GM12875 (cell line): ENCODE measurements at regions not wholly inside any gene's neighbourhood (a gene's known extent, or its start where the extent isn't known, plus 50 kb on each side); places are given as distances from the start of the nearest gene placed in this dataset.
"Not testable (repeated sequence)": the region's sequence is repeated elsewhere in the genome, so short reads cannot be mapped to it uniquely, and the experiment has no call there.

Experiments
- H3K4me3 ChIP-seq: one replicate; pipeline ENCODE4 v1.5.1; 2011; ENCODE audit warnings: low read depth, low read length, control low read depth
- TF ChIP-seq, protein P1 (sequence below): IDR thresholded peaks from 2 replicates; pipeline ENCODE4 v1.5.1; 2011; ENCODE audit warnings: low read depth, mild to moderate bottlenecking, control low read depth, inconsistent platforms, low read length, moderate library complexity, borderline replicate concordance; ENCODE audit not compliant: insufficient read depth

DNA sequence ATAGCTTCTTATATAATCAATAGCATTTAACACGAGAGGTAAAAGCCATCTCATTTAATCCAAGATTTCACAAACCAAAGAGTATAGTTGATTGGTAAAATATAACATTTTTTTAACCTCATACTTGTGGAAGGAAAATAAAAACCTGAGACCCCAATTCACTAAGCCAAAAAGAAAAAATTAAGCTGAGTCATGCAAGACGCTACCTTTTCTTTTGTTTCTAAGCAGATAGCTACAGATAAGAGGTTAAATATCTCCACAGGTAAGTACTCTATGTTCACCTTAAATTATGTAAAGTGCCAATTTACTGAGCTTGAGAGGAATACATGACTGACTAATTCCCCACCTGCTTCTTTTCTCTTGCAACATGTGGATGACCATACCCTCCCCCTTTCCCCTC lies 656.4 kb downstream of the MECOM start:
- TF ChIP-seq, protein P1, sequence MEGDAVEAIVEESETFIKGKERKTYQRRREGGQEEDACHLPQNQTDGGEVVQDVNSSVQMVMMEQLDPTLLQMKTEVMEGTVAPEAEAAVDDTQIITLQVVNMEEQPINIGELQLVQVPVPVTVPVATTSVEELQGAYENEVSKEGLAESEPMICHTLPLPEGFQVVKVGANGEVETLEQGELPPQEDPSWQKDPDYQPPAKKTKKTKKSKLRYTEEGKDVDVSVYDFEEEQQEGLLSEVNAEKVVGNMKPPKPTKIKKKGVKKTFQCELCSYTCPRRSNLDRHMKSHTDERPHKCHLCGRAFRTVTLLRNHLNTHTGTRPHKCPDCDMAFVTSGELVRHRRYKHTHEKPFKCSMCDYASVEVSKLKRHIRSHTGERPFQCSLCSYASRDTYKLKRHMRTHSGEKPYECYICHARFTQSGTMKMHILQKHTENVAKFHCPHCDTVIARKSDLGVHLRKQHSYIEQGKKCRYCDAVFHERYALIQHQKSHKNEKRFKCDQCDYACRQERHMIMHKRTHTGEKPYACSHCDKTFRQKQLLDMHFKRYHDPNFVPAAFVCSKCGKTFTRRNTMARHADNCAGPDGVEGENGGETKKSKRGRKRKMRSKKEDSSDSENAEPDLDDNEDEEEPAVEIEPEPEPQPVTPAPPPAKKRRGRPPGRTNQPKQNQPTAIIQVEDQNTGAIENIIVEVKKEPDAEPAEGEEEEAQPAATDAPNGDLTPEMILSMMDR, result no peak
- no peak overlapping the region for H3K4me3 ChIP-seq

DNA sequence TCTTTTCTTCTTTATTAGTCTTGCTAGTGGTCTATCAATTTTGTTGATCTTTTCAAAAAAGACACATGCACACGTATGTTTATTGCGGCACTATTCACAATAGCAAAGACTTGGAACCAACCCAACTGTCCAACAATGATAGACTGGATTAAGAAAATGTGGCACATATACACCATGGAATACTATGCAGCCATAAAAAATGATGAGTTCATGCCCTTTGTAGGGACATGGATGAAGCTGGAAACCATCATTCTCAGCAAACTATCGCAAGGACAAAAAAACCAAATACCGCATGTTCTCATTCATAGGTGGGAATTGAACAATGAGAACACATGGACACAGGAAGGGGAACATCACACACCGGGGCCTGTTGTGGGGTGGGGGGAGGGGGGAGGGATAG lies 657.1 kb downstream of the MECOM start:
- H3K4me3 ChIP-seq, result not testable (repeated sequence)

DNA sequence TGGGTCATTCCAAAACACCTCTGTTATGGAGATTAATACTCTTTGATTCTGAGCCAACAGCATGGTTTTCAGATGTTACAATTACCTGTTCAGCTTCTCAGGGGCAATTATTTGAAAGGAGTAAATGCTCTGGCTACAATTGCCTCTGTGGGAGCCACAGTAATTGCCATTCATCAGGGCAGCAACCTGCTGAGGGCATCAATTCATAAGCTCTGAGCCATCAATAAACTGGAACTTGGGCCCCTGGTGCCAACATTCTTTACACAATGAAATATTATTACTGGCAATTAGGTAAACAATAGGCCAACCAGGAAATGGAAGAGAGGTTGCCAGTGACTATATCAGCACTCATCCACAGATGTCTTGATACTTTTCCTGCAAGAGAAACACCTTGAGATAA lies 660.8 kb downstream of the MECOM start:
- no peak overlapping the region for H3K4me3 ChIP-seq
- TF ChIP-seq, protein P1, result no peak

DNA sequence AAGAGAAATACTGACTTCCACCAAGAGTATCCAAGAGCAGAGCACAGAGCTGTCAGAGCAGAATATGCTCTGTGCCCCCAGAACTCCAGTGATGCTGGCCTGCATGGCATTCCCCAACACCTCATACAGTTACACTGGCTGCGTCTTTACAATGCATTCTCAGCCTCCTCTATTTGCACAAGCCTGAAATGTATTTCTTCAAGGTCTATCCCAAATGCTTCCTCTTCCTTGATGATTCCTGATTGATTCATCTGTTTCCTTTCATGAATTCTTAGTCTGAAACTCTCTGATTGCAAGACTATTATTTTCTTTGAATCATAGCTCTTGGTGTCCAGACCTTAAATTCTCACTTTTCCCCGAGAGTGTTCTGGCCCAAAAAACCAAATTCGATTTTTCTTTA lies 664.7 kb downstream of the MECOM start:
- TF ChIP-seq, protein P1, result no peak
- H3K4me3 ChIP-seq, result no peak overlapping the region

DNA sequence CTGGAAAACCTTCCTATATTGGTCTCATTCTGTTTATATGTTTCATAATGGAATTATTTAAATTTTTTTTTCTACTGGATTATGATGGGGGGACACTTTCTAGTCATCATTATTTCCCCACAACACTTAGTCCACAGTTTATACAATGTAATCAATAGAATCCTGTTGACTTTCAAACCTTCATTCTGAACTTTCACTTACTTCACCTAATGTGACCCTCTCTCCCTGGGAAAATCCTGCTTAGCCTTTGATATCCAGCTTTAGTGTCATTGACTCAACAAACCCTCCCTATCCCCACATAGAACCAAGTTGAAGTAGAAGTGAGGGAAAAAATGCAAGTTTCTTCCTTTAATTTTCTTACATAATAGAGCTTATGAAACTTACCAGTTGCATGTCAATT lies 666.0 kb downstream of the MECOM start:
- H3K4me3 ChIP-seq, result no peak overlapping the region
- TF ChIP-seq, protein P1, result no peak

DNA sequence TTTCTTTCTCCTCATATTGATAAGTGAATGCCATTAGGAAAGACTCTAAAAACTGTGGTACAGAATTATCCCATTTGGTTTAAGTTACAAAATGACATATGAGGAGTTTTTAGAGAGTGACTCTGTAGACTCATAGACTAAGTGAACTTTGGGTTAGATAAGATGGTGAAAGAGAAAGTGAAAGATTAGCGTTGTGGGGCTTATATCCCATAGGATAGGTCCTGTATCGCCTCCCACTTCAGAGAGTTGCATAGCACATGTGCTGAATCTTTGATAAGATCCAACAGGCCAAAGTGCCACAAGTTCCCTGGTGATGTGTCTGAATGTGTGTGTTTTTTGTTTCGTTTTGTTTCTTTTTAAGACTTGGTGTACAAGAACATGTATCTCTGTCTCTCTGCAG lies 666.9 kb downstream of the MECOM start:
- TF ChIP-seq, protein P1, result no peak
- H3K4me3 ChIP-seq, result no peak overlapping the region

DNA sequence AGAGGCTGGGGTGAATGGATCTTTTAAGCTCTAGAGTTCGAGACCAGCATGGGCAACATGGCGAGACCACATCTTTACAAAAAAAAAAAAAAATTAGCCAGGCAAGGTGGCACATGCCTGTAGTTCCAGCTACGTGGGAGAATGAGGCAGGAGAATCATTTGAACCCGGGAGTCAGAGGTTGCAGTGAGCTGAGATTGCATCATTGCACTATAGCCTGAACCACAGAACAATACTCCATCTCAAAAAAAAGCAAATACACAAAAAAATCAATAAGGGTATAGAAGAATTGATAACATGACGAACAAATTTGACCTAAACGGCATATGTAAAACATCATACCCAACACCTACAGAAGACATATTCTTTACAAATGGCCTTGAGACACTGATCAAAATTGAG lies 668.4 kb downstream of the MECOM start:
- TF ChIP-seq, protein P1, result no peak
- no peak overlapping the region for H3K4me3 ChIP-seq

DNA sequence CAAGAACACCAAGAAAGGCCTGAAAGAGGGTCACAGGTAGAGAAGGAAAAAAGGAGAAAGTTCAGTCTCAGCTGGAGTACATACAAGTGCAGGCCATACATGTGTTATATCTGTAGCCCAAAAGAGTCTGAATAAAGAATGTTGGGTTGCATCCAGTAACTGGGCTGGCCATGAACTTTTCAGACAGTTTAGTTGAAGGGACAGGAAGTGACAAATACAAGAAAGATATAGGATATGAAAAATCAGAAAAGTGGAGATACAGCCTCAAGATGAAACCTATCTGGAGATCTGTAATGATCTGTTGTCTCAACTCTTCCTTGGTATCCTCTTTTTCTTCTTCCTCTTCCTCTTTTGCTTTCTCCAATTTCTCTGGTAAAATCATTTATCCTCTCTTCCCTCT lies 671.7 kb downstream of the MECOM start:
- TF ChIP-seq, protein P1, result no peak
- no peak overlapping the region for H3K4me3 ChIP-seq
